ENCODE measurements at regions not wholly inside any gene's neighbourhood (a gene's known extent, or its start where the extent isn't known, plus 50 kb on each side); places are given as distances from the start of the nearest gene placed in this dataset.

DNA sequence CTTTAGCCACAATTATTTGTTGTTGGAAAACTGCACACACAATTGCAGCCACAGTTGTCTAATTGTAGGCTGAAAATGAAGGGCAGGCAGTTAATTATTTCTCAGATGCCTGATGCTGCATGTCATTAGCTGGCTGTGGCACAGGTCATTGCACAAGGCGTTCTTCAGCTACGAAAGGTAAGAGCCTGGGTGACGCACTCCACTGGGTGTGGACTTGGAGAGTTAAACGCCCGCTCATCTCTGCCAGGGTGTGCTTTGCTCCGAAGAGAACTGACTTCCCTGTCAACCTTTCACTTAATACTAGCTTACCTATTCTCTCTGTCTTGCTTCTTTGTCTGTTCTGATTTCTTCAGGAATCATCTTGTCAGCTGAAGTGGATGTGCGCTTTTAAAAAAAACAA, 91.4 kb upstream of the CPM start:
- H3K4ac ChIP-seq (replicated peaks; ENCODE audit: insufficient read length, low read depth, low read length), result no peak overlapping the region
- H2BK12ac ChIP-seq (ENCODE audit: low read depth, low read length), result no peak overlapping the region
- no peak overlapping the region for H3K4me3 ChIP-seq (ENCODE audit: extremely low read depth in 1 of 4, insufficient read depth in 2 of 4, low read depth in 3 of 4, low read length in 4 of 4)
- no peak overlapping the region for H3K56ac ChIP-seq (replicated peaks; ENCODE audit: insufficient read length, low read depth, low read length)
- no peak overlapping the region for H3K9ac ChIP-seq (replicated peaks in 1 of 4; ENCODE audit: extremely low read depth in 1 of 4, low read depth in 3 of 4, low read length in 3 of 4)
- H3K4me2 ChIP-seq (ENCODE audit: insufficient read depth in 1 of 2, low read depth in 2 of 2, low read length in 2 of 2), result no peak overlapping the region
- no peaks in the 10 kb centered on the region for H3K23me2 ChIP-seq (ENCODE audit: low read depth, low read length)
- POLR2A ChIA-PET (ENCODE audit: partially characterized antibody), result no interaction called here
- CTCF ChIA-PET (ENCODE audit: partially characterized antibody), result no interaction called here
- H2AFZ ChIP-seq (ENCODE audit: low read length), result no peak overlapping the region
- H2BK20ac ChIP-seq (ENCODE audit: low read length), result no peak overlapping the region
- FAIRE-seq (no peak), DNase-seq (ENCODE audit: low read depth in 1 of 2, low spot score in 2 of 2) (no peak)
- H2AK5ac ChIP-seq (ENCODE audit: low read depth, low read length), result no peak overlapping the region
- no peaks in the 10 kb centered on the region for H3K36me3 ChIP-seq (ENCODE audit: control insufficient read depth in 2 of 4, insufficient read depth in 4 of 4, low read length in 3 of 4)
- no peak overlapping the region for H2BK15ac ChIP-seq (ENCODE audit: low read length)
- no peak overlapping the region for H3K14ac ChIP-seq (ENCODE audit: insufficient read length)
- H3K27me3 ChIP-seq (replicated peaks in 1 of 4; ENCODE audit: control insufficient read depth in 3 of 4, extremely low read depth in 1 of 4, insufficient read depth in 3 of 4, low read length in 3 of 4), result no peaks in the 10 kb centered on the region
- H2BK5ac ChIP-seq (ENCODE audit: low read depth, low read length), result no peak overlapping the region
- H3K27ac ChIP-seq (ENCODE audit: low read depth, low read length), result no peak overlapping the region
- H3K79me1 ChIP-seq (ENCODE audit: low read depth, low read length), result no peaks in the 10 kb centered on the region
- H3K23ac ChIP-seq (ENCODE audit: insufficient read length), result no peak overlapping the region
- H3K9me3 ChIP-seq (ENCODE audit: insufficient read depth in 2 of 2, low read depth in 1 of 2, low read length in 1 of 2), result no peaks in the 10 kb centered on the region
- no peaks in the 10 kb centered on the region for H4K20me1 ChIP-seq (replicated peaks in 1 of 2; ENCODE audit: control insufficient read depth in 1 of 2, insufficient read depth in 2 of 2, low read length in 2 of 2)
- no peaks in the 10 kb centered on the region for H3K4me1 ChIP-seq (replicated peaks in 1 of 4; ENCODE audit: control insufficient read depth in 3 of 4, insufficient read depth in 4 of 4, low read length in 3 of 4)
- H4K5ac ChIP-seq (ENCODE audit: insufficient read length, low read depth, low read length), result no peak overlapping the region
- H4K8ac ChIP-seq (ENCODE audit: extremely low read depth, insufficient read depth, low read length), result no peak overlapping the region
- H3K79me2 ChIP-seq (ENCODE audit: control insufficient read depth in 1 of 2, insufficient read depth in 2 of 2, low read length in 2 of 2), result no peaks in the 10 kb centered on the region
- H2BK120ac ChIP-seq (replicated peaks; ENCODE audit: low read depth, low read length), result no peak overlapping the region
- WGBS, 2 experiments (ENCODE audit: extremely low coverage in 1 of 2, insufficient coverage in 1 of 2, insufficient read length in 1 of 2, insufficient replicate concordance in 2 of 2, low coverage in 1 of 2, low lambda C conversion rate in 2 of 2, missing lambda C conversion rate in 1 of 2), result 97% methylated on average over 7 of the region's 7 CpGs; no CpG with 5 or more reads in 1 of the 2 experiments
- no peak overlapping the region for H4K91ac ChIP-seq (replicated peaks; ENCODE audit: insufficient read length, low read length)
- H3K18ac ChIP-seq (ENCODE audit: extremely low read depth, low read length), result no peak overlapping the region
- TF ChIP-seq CREB1 (IDR thresholded peaks at IDR 0.05), result no peak
- TF ChIP-seq TEAD4 (IDR thresholded peaks at IDR 0.05; ENCODE audit: low read depth, low read length), result no peak
- no peak for TF ChIP-seq TAF7 (optimal IDR thresholded peaks at IDR 0.05; ENCODE audit: borderline replicate concordance, low read depth, low read length)
- TF ChIP-seq PHF8 (conservative IDR thresholded peaks at IDR 0.05; ENCODE audit: low read depth, low read length), result no peak
- TF ChIP-seq SP1 (IDR thresholded peaks at IDR 0.05; ENCODE audit: low read depth, low read length), result no peak
- no peak for TF ChIP-seq BRCA1 (IDR thresholded peaks at IDR 0.05; ENCODE audit: low read depth, low read length)
- TF ChIP-seq HDAC6 (IDR thresholded peaks at IDR 0.05; ENCODE audit: low read depth, low read length), result no peak
- TF ChIP-seq, protein P1, sequence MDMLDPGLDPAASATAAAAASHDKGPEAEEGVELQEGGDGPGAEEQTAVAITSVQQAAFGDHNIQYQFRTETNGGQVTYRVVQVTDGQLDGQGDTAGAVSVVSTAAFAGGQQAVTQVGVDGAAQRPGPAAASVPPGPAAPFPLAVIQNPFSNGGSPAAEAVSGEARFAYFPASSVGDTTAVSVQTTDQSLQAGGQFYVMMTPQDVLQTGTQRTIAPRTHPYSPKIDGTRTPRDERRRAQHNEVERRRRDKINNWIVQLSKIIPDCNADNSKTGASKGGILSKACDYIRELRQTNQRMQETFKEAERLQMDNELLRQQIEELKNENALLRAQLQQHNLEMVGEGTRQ (IDR thresholded peaks at IDR 0.05; ENCODE audit: low read length), result no peak
